ENCODE measurements at regions not wholly inside any gene's neighbourhood (a gene's known extent, or its start where the extent isn't known, plus 50 kb on each side); places are given as distances from the start of the nearest gene placed in this dataset.

DNA sequence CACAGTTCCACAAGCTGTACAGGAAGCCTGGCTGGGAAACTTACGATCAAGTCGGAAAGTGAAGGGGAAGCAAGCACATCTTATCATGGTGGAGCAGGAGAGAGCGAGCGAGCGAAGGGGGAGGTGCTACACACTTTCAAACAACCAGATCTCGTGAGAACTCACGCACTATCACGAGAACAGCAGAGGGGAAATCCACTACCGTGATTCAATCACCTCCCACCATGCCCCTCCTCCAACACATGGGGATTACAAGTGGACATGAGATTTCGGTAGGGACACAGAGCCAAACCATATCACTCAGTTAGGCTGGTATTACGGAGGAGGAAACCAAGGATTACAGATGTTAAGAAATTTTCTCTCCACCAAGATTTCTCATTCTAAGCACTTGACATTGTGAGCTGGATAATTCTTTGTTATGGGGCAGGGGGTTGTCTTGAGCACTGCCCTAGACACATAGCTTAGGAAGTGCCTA lies 262.0 kb upstream of the G2E3 start:
- no peak overlapping the region for H3K4me2 ChIP-seq (ENCODE audit: insufficient read depth, insufficient read length, low read length)
- H2BK12ac ChIP-seq (ENCODE audit: insufficient read length, low read depth, low read length) = no peak overlapping the region
- no peaks in the 10 kb centered on the region for H3K27me3 ChIP-seq (ENCODE audit: insufficient read depth, low read length)
- TF ChIP-seq, protein P1, sequence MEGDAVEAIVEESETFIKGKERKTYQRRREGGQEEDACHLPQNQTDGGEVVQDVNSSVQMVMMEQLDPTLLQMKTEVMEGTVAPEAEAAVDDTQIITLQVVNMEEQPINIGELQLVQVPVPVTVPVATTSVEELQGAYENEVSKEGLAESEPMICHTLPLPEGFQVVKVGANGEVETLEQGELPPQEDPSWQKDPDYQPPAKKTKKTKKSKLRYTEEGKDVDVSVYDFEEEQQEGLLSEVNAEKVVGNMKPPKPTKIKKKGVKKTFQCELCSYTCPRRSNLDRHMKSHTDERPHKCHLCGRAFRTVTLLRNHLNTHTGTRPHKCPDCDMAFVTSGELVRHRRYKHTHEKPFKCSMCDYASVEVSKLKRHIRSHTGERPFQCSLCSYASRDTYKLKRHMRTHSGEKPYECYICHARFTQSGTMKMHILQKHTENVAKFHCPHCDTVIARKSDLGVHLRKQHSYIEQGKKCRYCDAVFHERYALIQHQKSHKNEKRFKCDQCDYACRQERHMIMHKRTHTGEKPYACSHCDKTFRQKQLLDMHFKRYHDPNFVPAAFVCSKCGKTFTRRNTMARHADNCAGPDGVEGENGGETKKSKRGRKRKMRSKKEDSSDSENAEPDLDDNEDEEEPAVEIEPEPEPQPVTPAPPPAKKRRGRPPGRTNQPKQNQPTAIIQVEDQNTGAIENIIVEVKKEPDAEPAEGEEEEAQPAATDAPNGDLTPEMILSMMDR (conservative IDR thresholded peaks at IDR 0.05) = no peak
- H3K79me2 ChIP-seq (ENCODE audit: insufficient read depth, low read length) = no peaks in the 10 kb centered on the region
- H2BK15ac ChIP-seq (ENCODE audit: low read depth, low read length) = no peak overlapping the region
- no peaks in the 10 kb centered on the region for H3K4me1 ChIP-seq (ENCODE audit: insufficient read depth, low read length)
- H2BK5ac ChIP-seq (ENCODE audit: insufficient read length, low read length) = no peak overlapping the region
- no peak overlapping the region for H2BK120ac ChIP-seq (ENCODE audit: low read depth, low read length, poor library complexity, severe bottlenecking)
- H3K9me3 ChIP-seq (ENCODE audit: control insufficient read depth, low read depth, low read length) = no peaks in the 10 kb centered on the region
- H3K27ac ChIP-seq (ENCODE audit: insufficient read length, low read depth, low read length) = no peak overlapping the region
- no peak overlapping the region for H3K14ac ChIP-seq (ENCODE audit: insufficient read depth, low read length)
- H3K36me3 Mint-ChIP-seq (ENCODE audit: insufficient read depth in 1 of 3, low read depth in 3 of 3) = no peaks in the 10 kb centered on the region
- H3K4me3 Mint-ChIP-seq = no peak overlapping the region
- H3K4me1 Mint-ChIP-seq = no peaks in the 10 kb centered on the region; a peak in 1 of 4 replicates
- no peak overlapping the region for H3T11ph ChIP-seq (ENCODE audit: low read length)
- no peak overlapping the region for H3K9ac ChIP-seq (ENCODE audit: extremely low read depth, insufficient read length, low read length)
- H2AK5ac ChIP-seq (ENCODE audit: insufficient read length, low read length) = no peak overlapping the region
- no peak overlapping the region for H2BK20ac ChIP-seq (ENCODE audit: low read depth, low read length, poor library complexity, severe bottlenecking)
- no peak overlapping the region for H4K8ac ChIP-seq (replicated peaks; ENCODE audit: insufficient read length, low read depth, low read length)
- H3K23me2 ChIP-seq (ENCODE audit: insufficient read length, low read depth, low read length, poor library complexity, severe bottlenecking) = no peaks in the 10 kb centered on the region
- H2AFZ ChIP-seq (ENCODE audit: low read length) = no peak overlapping the region
- no peaks in the 10 kb centered on the region; a peak in 1 of 5 replicates for H3K9me3 Mint-ChIP-seq
- no CpG with 5 or more reads among the region's 11 CpGs for WGBS (ENCODE audit: extremely low coverage, insufficient read length, low lambda C conversion rate)
- H3K27ac Mint-ChIP-seq = no peak overlapping the region
- no peak overlapping the region for H3K56ac ChIP-seq (ENCODE audit: insufficient read length, low read depth, low read length)
- no peaks in the 10 kb centered on the region for H3K79me1 ChIP-seq (ENCODE audit: insufficient read depth, low read depth, low read length, poor library complexity, severe bottlenecking)
- no peak overlapping the region for H4K5ac ChIP-seq (ENCODE audit: insufficient read length, low read depth, low read length)
- no peaks in the 10 kb centered on the region for H3K27me3 Mint-ChIP-seq (ENCODE audit: low read depth)
- H3K23ac ChIP-seq (ENCODE audit: insufficient read length, low read depth, low read length) = no peak overlapping the region
- H3K18ac ChIP-seq (ENCODE audit: insufficient read length, low read depth, low read length) = no peak overlapping the region
- no peaks in the 10 kb centered on the region for H4K20me1 ChIP-seq (ENCODE audit: control insufficient read depth, insufficient read depth, insufficient read length)
- DNase-seq = no peak
- H3K4ac ChIP-seq (ENCODE audit: low read depth, low read length) = no peak overlapping the region
- no peak overlapping the region for H4K91ac ChIP-seq (ENCODE audit: insufficient read length, low read depth, low read length)

All from H9 (cell line).